Neural progenitor cell (in vitro differentiated cells): ENCODE measurements at regions not wholly inside any gene's neighbourhood (a gene's known extent, or its start where the extent isn't known, plus 50 kb on each side); places are given as distances from the start of the nearest gene placed in this dataset.
A peak's percentile ranks its signal among the peaks of the same experiment; 100 is the strongest.

Source experiments
- DNase-seq: peaks from one replicate; pipeline ENCODE4 v3.0.0-alpha.2; 2016; ENCODE audit warnings: low spot score
- H2AFZ ChIP-seq: fragments of 200-600 bp; sonication (generic); replicated peaks from 2 replicates; pipeline ENCODE4 v1.6.1; 2016; ENCODE audit warnings: antibody characterized with exemption
- H3F3A ChIP-seq: fragments of 200-600 bp; sonication (generic); 2 replicates; pipeline ENCODE4 v1.6.1; 2016; ENCODE audit warnings: antibody characterized with exemption, low read depth
- H3K27ac ChIP-seq: fragments of 200-600 bp; sonication (generic); 2 replicates; pipeline ENCODE4 v1.5.1; 2016; ENCODE audit warnings: mild to moderate bottlenecking
- H3K27me3 ChIP-seq: fragments of 200-600 bp; sonication (generic); 2 replicates; pipeline ENCODE4 v1.6.1; 2016; ENCODE audit warnings: mild to moderate bottlenecking, moderate library complexity
- H3K36me3 ChIP-seq: fragments of 200-600 bp; sonication (generic); 2 replicates; pipeline ENCODE4 v1.5.1; 2016
- H3K4me1 ChIP-seq: fragments of 200-600 bp; sonication (generic); 2 replicates; pipeline ENCODE4 v1.6.1; 2016; ENCODE audit warnings: mixed run types
- H3K4me2 ChIP-seq: fragments of 200-600 bp; sonication (generic); 2 replicates; pipeline ENCODE4 v1.6.1; 2016
- H3K4me3 ChIP-seq: fragments of 200-600 bp; sonication (generic); 2 replicates; pipeline ENCODE4 v1.5.1; 2016
- H3K79me2 ChIP-seq: fragments of 200-600 bp; sonication (generic); 2 replicates; pipeline ENCODE4 v1.6.1; 2016; ENCODE audit warnings: low read depth
- H3K9ac ChIP-seq: fragments of 200-600 bp; sonication (generic); 2 replicates; pipeline ENCODE4 v1.6.1; 2016
- H3K9me3 ChIP-seq: fragments of 200-600 bp; sonication (generic); 2 replicates; pipeline ENCODE4 v1.5.1; 2016; ENCODE audit warnings: low read depth
- H4K20me1 ChIP-seq: fragments of 200-600 bp; sonication (generic); 2 replicates; pipeline ENCODE4 v1.6.1; 2016; ENCODE audit warnings: low read depth
- H3K27ac Mint-ChIP-seq: 3 replicates; pipeline ENCODE4 v1.8.0; 2021; ENCODE audit warnings: mixed read lengths
- H3K27me3 Mint-ChIP-seq: 2 replicates; pipeline ENCODE4 v1.8.0; 2022; ENCODE audit warnings: low read depth, mild to moderate bottlenecking, inconsistent platforms, moderate library complexity, mixed read lengths; ENCODE audit not compliant: insufficient read depth
- H3K36me3 Mint-ChIP-seq: 3 replicates; pipeline ENCODE4 v1.8.0; 2021; ENCODE audit warnings: mixed read lengths
- H3K4me1 Mint-ChIP-seq: 3 replicates; pipeline ENCODE4 v1.8.0; 2021; ENCODE audit warnings: mixed read lengths
- H3K4me3 Mint-ChIP-seq: 3 replicates; pipeline ENCODE4 v1.8.0; 2021; ENCODE audit warnings: mild to moderate bottlenecking, moderate library complexity, mixed read lengths
- H3K9me3 Mint-ChIP-seq: 3 replicates; pipeline ENCODE4 v1.8.0; 2020; ENCODE audit warnings: mixed read lengths
- CTCF ChIP-seq: fragments of 200-600 bp; sonication (generic); IDR thresholded peaks from 2 replicates; pipeline ENCODE4 v1.5.1; 2017; ENCODE audit warnings: antibody characterized with exemption, mild to moderate bottlenecking
- EZH2 ChIP-seq: fragments of 200-600 bp; sonication (generic); IDR thresholded peaks from 2 replicates; pipeline ENCODE4 v1.6.1; 2017; ENCODE audit warnings: antibody characterized with exemption, mild to moderate bottlenecking, moderate library complexity
- EZH2phosphoT487 ChIP-seq: fragments of 200-600 bp; sonication (generic); IDR thresholded peaks from 2 replicates; pipeline ENCODE4 v1.6.1; 2017; ENCODE audit warnings: antibody characterized with exemption

GRCh38 chr16:66258916-66259845 lies 107.3 kb upstream of the CDH5 start:
- Histone ChIP-seq H3K36me3 (no peaks in the 10 kb centered on the region), H4K20me1 (no peaks in the 10 kb centered on the region), H3K27ac (no peak overlapping the region), H3K4me2 (no peak overlapping the region), H3K9ac (no peak overlapping the region), H3K9me3 (no peaks in the 10 kb centered on the region), H3F3A (no peaks in the 10 kb centered on the region), H2AFZ (no peak overlapping the region), H3K79me2 (no peaks in the 10 kb centered on the region), H3K27me3 (no peaks in the 10 kb centered on the region), H3K4me3 (no peak overlapping the region), H3K4me1 (peaks cover 4% of the 10 kb centered on the region)
- no peak for DNase-seq
- Mint-ChIP-seq H3K36me3 (no peaks in the 10 kb centered on the region), H3K4me3 (no peak overlapping the region), H3K27me3 (peaks cover 4% of the 10 kb centered on the region), H3K9me3 (no peaks in the 10 kb centered on the region), H3K27ac (no peak overlapping the region), H3K4me1 (peaks cover 12% of the 10 kb centered on the region)
- TF ChIP-seq EZH2 (no peak), EZH2phosphoT487 (no peak), CTCF (no peak)

GRCh38 chr16:66256919-66257318 lies 109.6 kb upstream of the CDH5 start:
- DNase-seq, result no peak
- Mint-ChIP-seq H3K27ac (peak overlapping the region; percentile 36), H3K4me1 (peaks cover 2% of the 10 kb centered on the region), H3K9me3 (no peaks in the 10 kb centered on the region), H3K36me3 (no peaks in the 10 kb centered on the region), H3K4me3 (no peak overlapping the region), H3K27me3 (peaks cover 2% of the 10 kb centered on the region)
- Histone ChIP-seq H3K79me2 (no peaks in the 10 kb centered on the region), H4K20me1 (no peaks in the 10 kb centered on the region), H3K27ac (no peak overlapping the region), H3F3A (no peaks in the 10 kb centered on the region), H3K27me3 (no peaks in the 10 kb centered on the region), H3K4me3 (no peak overlapping the region), H3K9me3 (no peaks in the 10 kb centered on the region), H2AFZ (no peak overlapping the region), H3K4me1 (no peaks in the 10 kb centered on the region), H3K9ac (no peak overlapping the region), H3K36me3 (no peaks in the 10 kb centered on the region), H3K4me2 (no peak overlapping the region)
- TF ChIP-seq EZH2phosphoT487, result no peak
- no peak for TF ChIP-seq CTCF
- TF ChIP-seq EZH2, result no peak

- DNase-seq, result no peak
- Mint-ChIP-seq H3K27ac (no peak overlapping the region), H3K4me3 (no peak overlapping the region), H3K27me3 (peaks cover 2% of the 10 kb centered on the region), H3K36me3 (no peaks in the 10 kb centered on the region), H3K4me1 (peaks cover 13% of the 10 kb centered on the region), H3K9me3 (no peaks in the 10 kb centered on the region)
- Histone ChIP-seq H3K4me1 (no peaks in the 10 kb centered on the region), H3K36me3 (no peaks in the 10 kb centered on the region), H3K9ac (no peak overlapping the region), H3K27me3 (no peaks in the 10 kb centered on the region), H4K20me1 (no peaks in the 10 kb centered on the region), H3F3A (no peaks in the 10 kb centered on the region), H3K27ac (no peak overlapping the region), H3K4me2 (no peak overlapping the region), H3K4me3 (no peak overlapping the region), H3K79me2 (no peaks in the 10 kb centered on the region), H2AFZ (no peak overlapping the region), H3K9me3 (no peaks in the 10 kb centered on the region)
- TF ChIP-seq EZH2phosphoT487 (no peak), EZH2 (no peak), CTCF (no peak)
Observed at GRCh38 chr16:66255647-66256046, 110.8 kb upstream of the CDH5 start.
